Erythroblast (primary cell): ENCODE measurements at regions not wholly inside any gene's neighbourhood (a gene's known extent, or its start where the extent isn't known, plus 50 kb on each side); places are given as distances from the start of the nearest gene placed in this dataset.

Experiments used
- GATA1 ChIP-seq: IDR thresholded peaks from 2 replicates; pipeline ENCODE4 v1.6.1; 2011; ENCODE audit warnings: low read depth, mild to moderate bottlenecking, control low read depth, low read length, moderate library complexity
- POLR2A ChIP-seq: IDR thresholded peaks from 2 replicates; pipeline ENCODE4 v1.6.1; 2011; ENCODE audit warnings: mild to moderate bottlenecking, low read length

GRCh38 chr1:194076646-194077045 is 890.2 kb upstream of the B3GALT2 start:
- TF ChIP-seq POLR2A (no peak), GATA1 (no peak)
